ENCODE measurements at regions not wholly inside any gene's neighbourhood (a gene's known extent, or its start where the extent isn't known, plus 50 kb on each side); places are given as distances from the start of the nearest gene placed in this dataset.

DNA sequence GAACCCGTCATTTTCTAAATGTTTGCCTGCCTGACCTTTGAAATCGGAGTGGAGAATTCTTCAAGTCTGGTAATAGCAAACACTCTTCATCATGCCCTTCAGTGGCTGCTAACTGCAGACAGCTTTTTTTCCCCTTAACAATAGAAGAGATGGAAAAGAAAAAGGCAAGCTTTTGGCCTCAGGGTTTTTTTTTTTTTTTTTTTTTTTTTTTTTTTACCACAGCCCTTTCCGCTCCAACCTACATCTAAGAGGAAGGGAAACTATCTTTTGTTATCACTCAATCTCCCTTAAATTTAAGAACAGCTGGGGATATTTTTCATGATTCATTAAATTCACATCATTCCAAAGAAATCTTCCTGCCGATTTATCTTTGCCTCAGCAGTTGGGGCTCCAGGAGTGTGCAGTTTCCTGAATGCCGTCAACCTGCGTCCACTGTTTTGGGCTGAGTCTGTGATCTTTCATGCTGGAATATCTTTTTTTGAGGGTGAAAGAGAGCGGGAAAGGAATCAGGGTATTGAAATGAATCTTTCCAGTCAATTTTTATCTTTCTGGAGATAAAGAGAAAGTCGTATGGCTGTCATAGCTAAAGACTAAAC, 144.5 kb upstream of the SMYD2 start:
- TF ChIP-seq, protein P1, sequence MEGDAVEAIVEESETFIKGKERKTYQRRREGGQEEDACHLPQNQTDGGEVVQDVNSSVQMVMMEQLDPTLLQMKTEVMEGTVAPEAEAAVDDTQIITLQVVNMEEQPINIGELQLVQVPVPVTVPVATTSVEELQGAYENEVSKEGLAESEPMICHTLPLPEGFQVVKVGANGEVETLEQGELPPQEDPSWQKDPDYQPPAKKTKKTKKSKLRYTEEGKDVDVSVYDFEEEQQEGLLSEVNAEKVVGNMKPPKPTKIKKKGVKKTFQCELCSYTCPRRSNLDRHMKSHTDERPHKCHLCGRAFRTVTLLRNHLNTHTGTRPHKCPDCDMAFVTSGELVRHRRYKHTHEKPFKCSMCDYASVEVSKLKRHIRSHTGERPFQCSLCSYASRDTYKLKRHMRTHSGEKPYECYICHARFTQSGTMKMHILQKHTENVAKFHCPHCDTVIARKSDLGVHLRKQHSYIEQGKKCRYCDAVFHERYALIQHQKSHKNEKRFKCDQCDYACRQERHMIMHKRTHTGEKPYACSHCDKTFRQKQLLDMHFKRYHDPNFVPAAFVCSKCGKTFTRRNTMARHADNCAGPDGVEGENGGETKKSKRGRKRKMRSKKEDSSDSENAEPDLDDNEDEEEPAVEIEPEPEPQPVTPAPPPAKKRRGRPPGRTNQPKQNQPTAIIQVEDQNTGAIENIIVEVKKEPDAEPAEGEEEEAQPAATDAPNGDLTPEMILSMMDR (IDR thresholded peaks at IDR 0.05), result no peak
- TF ChIP-seq POLR2A (IDR thresholded peaks at IDR 0.05) (no peak), EP300 (IDR thresholded peaks at IDR 0.05) (no peak)

Measured in tibial nerve (tissue), 4 donors.